ENCODE measurements at regions not wholly inside any gene's neighbourhood (a gene's known extent, or its start where the extent isn't known, plus 50 kb on each side); places are given as distances from the start of the nearest gene placed in this dataset.

- TF ChIP-seq EZH2 (IDR thresholded peaks at IDR 0.05; ENCODE audit: low read length, unreplicated experiment) (no peak), EZH2phosphoT487 (IDR thresholded peaks at IDR 0.05; ENCODE audit: borderline replicate concordance, low read length) (no peak), CTCF (conservative IDR thresholded peaks at IDR 0.05; ENCODE audit: low read depth, low read length) (no peak)
- intact Hi-C loops (cut with micrococcal nuclease) = no loop called here
- Histone ChIP-seq H3K9me3 (ENCODE audit: low read length) (no peaks in the 10 kb centered on the region), H3K4me1 (ENCODE audit: insufficient read depth, low read length) (no peaks in the 10 kb centered on the region), H3K4me2 (ENCODE audit: low read length) (no peak overlapping the region), H3K79me2 (ENCODE audit: low read length) (no peaks in the 10 kb centered on the region), H3K36me3 (ENCODE audit: low read depth, low read length) (no peaks in the 10 kb centered on the region), H3K9me2 (replicated peaks; ENCODE audit: low read length) (no peaks in the 10 kb centered on the region), H3K27me3 (ENCODE audit: low read length) (peaks cover 98% of the 10 kb centered on the region), H3F3A (ENCODE audit: low read length, unreplicated experiment) (no peaks in the 10 kb centered on the region), H3K9ac (ENCODE audit: low read length) (no peak overlapping the region), H3K4me3 (ENCODE audit: low read length) (no peak overlapping the region), H4K20me1 (ENCODE audit: low read length) (no peaks in the 10 kb centered on the region), H2AFZ (ENCODE audit: low read length) (no peak overlapping the region), H3K27ac (ENCODE audit: low read length) (no peak overlapping the region)
- BruUV-seq (replicated peaks) = no TSS peak
- POLR2A ChIA-PET (ENCODE audit: unreplicated experiment) = no interaction called here
- ATAC-seq = no peak
- no peak for DNase-seq
- CTCF ChIA-PET = no interaction called here
Measured at GRCh38 chr17:79534111-79534510, 76.7 kb downstream of the RBFOX3 start.

- Histone ChIP-seq H2AFZ (ENCODE audit: low read length) (no peak overlapping the region), H3K4me2 (ENCODE audit: low read length) (no peak overlapping the region), H3K36me3 (ENCODE audit: low read depth, low read length) (no peaks in the 10 kb centered on the region), H3K9me2 (replicated peaks; ENCODE audit: low read length) (no peaks in the 10 kb centered on the region), H3K4me1 (ENCODE audit: insufficient read depth, low read length) (no peaks in the 10 kb centered on the region), H3K27me3 (ENCODE audit: low read length) (peaks cover 98% of the 10 kb centered on the region), H3K27ac (ENCODE audit: low read length) (no peak overlapping the region), H3K9ac (ENCODE audit: low read length) (no peak overlapping the region), H3K79me2 (ENCODE audit: low read length) (no peaks in the 10 kb centered on the region), H4K20me1 (ENCODE audit: low read length) (no peaks in the 10 kb centered on the region), H3K9me3 (ENCODE audit: low read length) (no peaks in the 10 kb centered on the region), H3K4me3 (ENCODE audit: low read length) (no peak overlapping the region), H3F3A (ENCODE audit: low read length, unreplicated experiment) (no peaks in the 10 kb centered on the region)
- POLR2A ChIA-PET (ENCODE audit: unreplicated experiment) = no interaction called here
- BruUV-seq (replicated peaks) = no TSS peak
- ATAC-seq (no peak), DNase-seq (no peak)
- CTCF ChIA-PET = no interaction called here
- no peak for TF ChIP-seq EZH2phosphoT487 (IDR thresholded peaks at IDR 0.05; ENCODE audit: borderline replicate concordance, low read length)
- TF ChIP-seq EZH2 (IDR thresholded peaks at IDR 0.05; ENCODE audit: low read length, unreplicated experiment) = no peak
- no peak for TF ChIP-seq CTCF (conservative IDR thresholded peaks at IDR 0.05; ENCODE audit: low read depth, low read length)
- intact Hi-C loops (cut with micrococcal nuclease) = no loop called here
Measured at GRCh38 chr17:79533116-79533515, 77.7 kb downstream of the RBFOX3 start.

GRCh38 chr17:79532107-79532790, 78.6 kb downstream of the RBFOX3 start:
- POLR2A ChIA-PET (ENCODE audit: unreplicated experiment) = no interaction called here
- Histone ChIP-seq H3K4me2 (ENCODE audit: low read length) (no peak overlapping the region), H4K20me1 (ENCODE audit: low read length) (no peaks in the 10 kb centered on the region)

More at GRCh38 chr17:79532107-79532790, 78.6 kb downstream of the RBFOX3 start:
- DNase-seq (no peak), ATAC-seq (no peak)
- no peaks in the 10 kb centered on the region for H3K9me2 ChIP-seq (replicated peaks; ENCODE audit: low read length)
- intact Hi-C loops (cut with micrococcal nuclease) = no loop called here
- H2AFZ ChIP-seq (ENCODE audit: low read length) = no peak overlapping the region
- H3F3A ChIP-seq (ENCODE audit: low read length, unreplicated experiment) = no peaks in the 10 kb centered on the region
- no TSS peak for BruUV-seq (replicated peaks)
- H3K4me1 ChIP-seq (ENCODE audit: insufficient read depth, low read length) = no peaks in the 10 kb centered on the region
- H3K79me2 ChIP-seq (ENCODE audit: low read length) = no peaks in the 10 kb centered on the region
- H3K27ac ChIP-seq (ENCODE audit: low read length) = no peak overlapping the region
- H3K36me3 ChIP-seq (ENCODE audit: low read depth, low read length) = no peaks in the 10 kb centered on the region
- TF ChIP-seq CTCF (conservative IDR thresholded peaks at IDR 0.05; ENCODE audit: low read depth, low read length) (no peak), EZH2 (IDR thresholded peaks at IDR 0.05; ENCODE audit: low read length, unreplicated experiment) (no peak), EZH2phosphoT487 (IDR thresholded peaks at IDR 0.05; ENCODE audit: borderline replicate concordance, low read length) (no peak)
- H3K9ac ChIP-seq (ENCODE audit: low read length) = no peak overlapping the region
- H3K4me3 ChIP-seq (ENCODE audit: low read length) = no peak overlapping the region
- no peaks in the 10 kb centered on the region for H3K9me3 ChIP-seq (ENCODE audit: low read length)
- CTCF ChIA-PET = no interaction called here
- peaks cover 98% of the 10 kb centered on the region for H3K27me3 ChIP-seq (ENCODE audit: low read length)
